Sigmoid colon (tissue), 6 donors: ENCODE measurements at regions not wholly inside any gene's neighbourhood (a gene's known extent, or its start where the extent isn't known, plus 50 kb on each side); places are given as distances from the start of the nearest gene placed in this dataset.
A peak's percentile ranks its signal among the peaks of the same experiment; 100 is the strongest.

ENCODE experiments used
- DNase-seq: peaks from one replicate; pipeline ENCODE4 v3.0.0-alpha.2; 2019
- H3K27ac ChIP-seq, 4 donors: fragments of 200-600 bp; sonication (generic); one replicate each; pipeline ENCODE4 v1.5.1; 2016 to 2019; ENCODE audit warnings: mild to moderate bottlenecking in 1 of 4
- H3K27me3 ChIP-seq, 3 donors: fragments of 200-600 bp; sonication (generic); one replicate each; pipeline ENCODE4 v1.5.1; 2019; ENCODE audit warnings: mild to moderate bottlenecking in 1 of 3
- H3K36me3 ChIP-seq, 4 donors: fragments of 200-600 bp; sonication (generic); one replicate each; pipeline ENCODE4 v1.5.1; 2016 to 2019
- H3K4me1 ChIP-seq, 4 donors: fragments of 200-600 bp; sonication (generic); one replicate each; pipeline ENCODE4 v1.5.1; 2017 to 2019
- H3K4me3 ChIP-seq, 4 donors: fragments of 200-600 bp; sonication (generic); one replicate each; pipeline ENCODE4 v1.5.1; 2017 to 2019; ENCODE audit warnings: mild to moderate bottlenecking in 2 of 4, moderate library complexity in 1 of 4
- H3K9me3 ChIP-seq, 4 donors: fragments of 200-600 bp in 3 of 4; sonication (generic) in 3 of 4; one replicate each; pipeline versions ENCODE4 v1.5.1 to v1.6.1; 2013 to 2019
- EP300 ChIP-seq, 4 donors: sonication (generic); formaldehyde crosslinking; IDR thresholded peaks; one replicate each; pipeline ENCODE4 v1.6.1; 2017; ENCODE audit warnings: antibody characterized with exemption in 4 of 4
- POLR2A ChIP-seq, 2 donors: fragments of 450-650 bp; IDR thresholded peaks; one replicate each; pipeline ENCODE4 v1.6.1; 2016; ENCODE audit warnings: antibody characterized with exemption in 2 of 2, mild to moderate bottlenecking in 2 of 2, moderate library complexity in 2 of 2
- POLR2AphosphoS5 ChIP-seq, 4 donors: sonication (generic); formaldehyde crosslinking; IDR thresholded peaks; one replicate each; pipeline ENCODE4 v1.6.1; 2017; ENCODE audit warnings: antibody characterized with exemption in 4 of 4
- WGBS, 2 donors: extraction: QIAGEN DNeasy Blood & Tissue Kit; methylation state at CpG; one replicate each; pipeline ENCODE4 v1.1.7; 2013; 5-methylcytosine and 5-hydroxymethylcytosine counted together
- intact Hi-C: fragments of 100-400 bp; cut with DNase I; formaldehyde crosslinking; loops from one replicate; pipeline ENCODE4 v1.15.1; 2023
- TF ChIP-seq, protein P1 (sequence below), 4 experiments: fragments of 450-650 bp in 3 of 4; fragments of 200-600 bp in 1 of 4; IDR thresholded peaks; one replicate each; pipeline ENCODE4 v1.5.1; 2016 to 2019; ENCODE audit warnings: antibody characterized with exemption in 4 of 4, mild to moderate bottlenecking in 3 of 4, moderate library complexity in 2 of 4
- donor health status: healthy with polysubstance abuse.
- donor health status: healthy.

DNA sequence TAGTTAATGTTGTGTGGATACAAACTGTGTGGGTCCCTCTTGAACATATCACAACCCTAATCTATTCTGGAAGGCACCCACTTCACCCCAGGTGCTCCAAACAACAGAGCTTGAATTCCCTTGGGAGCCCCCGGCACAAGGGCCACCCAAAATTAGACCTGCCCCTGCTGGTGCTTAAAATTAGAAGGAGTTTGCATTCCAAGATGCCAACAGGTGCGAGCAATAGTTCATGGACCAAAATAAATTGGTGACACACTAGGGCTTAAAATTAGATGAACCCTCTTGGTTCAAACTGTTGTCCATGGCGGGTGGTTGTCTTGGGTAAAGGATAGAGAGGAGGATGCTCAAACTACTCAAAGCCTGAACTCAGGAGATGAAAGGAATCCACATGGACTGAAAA lies 291.5 kb downstream of the MN1 start:
- TF ChIP-seq EP300 (IDR thresholded peaks at IDR 0.05) (no peak), POLR2A (IDR thresholded peaks at IDR 0.05) (no peak), POLR2AphosphoS5 (IDR thresholded peaks at IDR 0.05) (no peak)
- TF ChIP-seq, protein P1, sequence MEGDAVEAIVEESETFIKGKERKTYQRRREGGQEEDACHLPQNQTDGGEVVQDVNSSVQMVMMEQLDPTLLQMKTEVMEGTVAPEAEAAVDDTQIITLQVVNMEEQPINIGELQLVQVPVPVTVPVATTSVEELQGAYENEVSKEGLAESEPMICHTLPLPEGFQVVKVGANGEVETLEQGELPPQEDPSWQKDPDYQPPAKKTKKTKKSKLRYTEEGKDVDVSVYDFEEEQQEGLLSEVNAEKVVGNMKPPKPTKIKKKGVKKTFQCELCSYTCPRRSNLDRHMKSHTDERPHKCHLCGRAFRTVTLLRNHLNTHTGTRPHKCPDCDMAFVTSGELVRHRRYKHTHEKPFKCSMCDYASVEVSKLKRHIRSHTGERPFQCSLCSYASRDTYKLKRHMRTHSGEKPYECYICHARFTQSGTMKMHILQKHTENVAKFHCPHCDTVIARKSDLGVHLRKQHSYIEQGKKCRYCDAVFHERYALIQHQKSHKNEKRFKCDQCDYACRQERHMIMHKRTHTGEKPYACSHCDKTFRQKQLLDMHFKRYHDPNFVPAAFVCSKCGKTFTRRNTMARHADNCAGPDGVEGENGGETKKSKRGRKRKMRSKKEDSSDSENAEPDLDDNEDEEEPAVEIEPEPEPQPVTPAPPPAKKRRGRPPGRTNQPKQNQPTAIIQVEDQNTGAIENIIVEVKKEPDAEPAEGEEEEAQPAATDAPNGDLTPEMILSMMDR (IDR thresholded peaks at IDR 0.05) = no peak
- H3K27me3 ChIP-seq = no peaks in the 10 kb centered on the region
- intact Hi-C loops = no loop called here
- no peaks in the 10 kb centered on the region for H3K36me3 ChIP-seq
- H3K27ac ChIP-seq = no peak overlapping the region
- peaks cover 0 to 9% (median 3%) of the 10 kb centered on the region in 4 donors for H3K4me1 ChIP-seq
- no peaks in the 10 kb centered on the region for H3K9me3 ChIP-seq
- no peak for DNase-seq
- H3K4me3 ChIP-seq = no peak overlapping the region
- WGBS, 2 donors = 74 to 86% methylated on average over 3 of the region's 3 CpGs

DNA sequence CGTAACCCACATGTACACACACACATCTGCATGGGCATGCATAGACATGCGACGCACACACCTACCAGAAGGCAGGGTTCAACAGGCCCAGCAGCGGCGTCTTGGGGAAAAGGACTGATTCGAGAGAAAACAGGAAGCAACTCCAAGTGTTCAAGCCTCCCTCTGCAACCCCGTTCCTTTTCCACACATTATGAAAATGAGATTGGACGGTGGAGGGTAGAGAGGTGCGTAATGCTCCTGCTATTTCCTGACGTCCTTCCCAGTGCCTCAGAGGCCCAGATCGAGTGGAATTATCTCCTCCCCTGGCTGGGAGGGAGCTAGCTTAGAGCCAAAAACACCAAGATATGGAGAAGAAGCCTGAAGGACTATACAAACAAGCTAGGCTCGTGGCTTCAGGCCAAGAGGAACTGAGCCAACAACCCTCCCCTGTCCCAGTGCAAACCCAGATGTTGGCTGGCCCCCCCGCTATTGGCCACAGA lies 289.2 kb downstream of the MN1 start:
- WGBS, 2 donors = 32 to 38% methylated on average over 13 of the region's 13 CpGs
- peak overlapping the region; percentile 1 to 69 (median 54) for H3K27ac ChIP-seq
- H3K27me3 ChIP-seq = no peaks in the 10 kb centered on the region
- H3K4me3 ChIP-seq = no peak overlapping the region
- H3K36me3 ChIP-seq = no peaks in the 10 kb centered on the region
- H3K4me1 ChIP-seq = peaks cover 0 to 9% (median 3%) of the 10 kb centered on the region in 4 donors
- TF ChIP-seq, protein P1 (IDR thresholded peaks at IDR 0.05) = no peak
- peak in 2 of 4 donors; percentile 20 to 53 for TF ChIP-seq POLR2AphosphoS5 (IDR thresholded peaks at IDR 0.05)
- H3K9me3 ChIP-seq = no peaks in the 10 kb centered on the region
- intact Hi-C loops = no loop called here
- DNase-seq = peak; percentile 88

DNA sequence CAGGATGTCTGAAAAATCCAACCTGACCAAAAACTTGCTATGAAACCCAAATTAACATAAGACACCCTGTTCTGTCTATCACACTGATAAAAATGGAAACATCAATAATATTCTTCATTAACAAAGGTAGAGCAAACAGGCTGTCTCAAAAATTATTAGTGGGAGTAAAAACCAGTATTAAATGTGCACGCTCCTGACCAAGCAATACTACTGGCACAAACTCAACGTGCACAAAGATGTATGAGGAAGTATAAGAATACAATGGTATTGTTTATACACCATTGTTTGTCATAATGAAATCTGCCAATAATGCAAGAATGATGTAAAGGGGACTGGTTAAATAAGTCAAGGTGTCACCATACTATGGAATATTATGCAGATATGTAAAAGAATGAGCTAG lies 288.5 kb downstream of the MN1 start:
- TF ChIP-seq POLR2A (IDR thresholded peaks at IDR 0.05) = no peak
- TF ChIP-seq, protein P1 (IDR thresholded peaks at IDR 0.05) = no peak
- no peak for TF ChIP-seq EP300 (IDR thresholded peaks at IDR 0.05)
- no peak for TF ChIP-seq POLR2AphosphoS5 (IDR thresholded peaks at IDR 0.05)

DNA sequence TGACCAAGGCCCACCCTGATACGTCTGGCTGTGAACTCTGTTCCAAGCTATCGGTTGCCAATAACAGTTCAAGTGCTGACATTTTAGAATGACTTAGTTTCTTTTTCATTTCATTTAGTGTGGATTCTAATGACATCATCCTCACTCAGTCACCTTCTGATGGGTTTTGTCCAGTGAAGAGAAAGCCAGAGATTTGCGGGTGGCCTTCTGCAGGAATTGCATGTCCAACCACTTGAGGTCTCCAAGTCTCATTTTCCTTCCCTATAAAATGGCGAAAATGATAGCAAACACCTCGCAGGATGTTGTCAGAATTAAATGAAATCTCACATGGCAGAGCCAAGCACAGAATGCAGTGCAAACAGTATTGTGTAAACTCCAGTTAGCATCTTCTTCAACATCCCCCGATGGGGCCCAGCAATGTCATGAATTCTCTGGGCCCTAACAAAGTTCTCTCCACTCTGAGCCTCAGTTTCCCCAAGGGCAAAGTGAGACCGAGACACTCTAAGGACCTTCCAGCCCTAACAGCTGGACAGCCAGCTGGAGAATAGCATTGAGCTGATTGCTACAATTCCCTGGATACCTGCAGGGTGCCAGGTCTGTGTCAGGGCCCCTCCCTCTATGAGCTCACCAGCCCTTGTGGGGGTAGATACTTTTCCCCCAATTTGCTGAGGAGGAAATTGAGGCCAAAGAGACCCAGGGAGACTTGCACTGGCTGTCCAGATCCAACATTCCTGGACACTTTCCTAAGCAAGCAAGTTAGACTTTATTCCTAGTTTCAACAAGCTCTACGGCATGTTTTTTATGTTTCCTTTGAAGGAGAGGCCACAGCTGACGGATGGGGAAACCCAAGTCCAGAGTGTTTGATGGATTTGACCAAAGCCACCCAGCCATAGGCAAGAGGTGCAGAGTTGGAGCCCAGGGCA lies 286.7 kb downstream of the MN1 start:
- Histone ChIP-seq H3K27me3 (no peaks in the 10 kb centered on the region), H3K4me3 (no peak overlapping the region), H3K36me3 (no peaks in the 10 kb centered on the region), H3K9me3 (no peaks in the 10 kb centered on the region), H3K4me1 (peaks cover 0 to 9% (median 3%) of the 10 kb centered on the region in 4 donors), H3K27ac (peak overlapping the region; percentile 17 to 52 (median 36))
- TF ChIP-seq POLR2AphosphoS5 (IDR thresholded peaks at IDR 0.05) (peak in 2 of 4 donors; percentile 28 to 40), POLR2A (IDR thresholded peaks at IDR 0.05) (no peak), EP300 (IDR thresholded peaks at IDR 0.05) (no peak)
- TF ChIP-seq, protein P1 (IDR thresholded peaks at IDR 0.05) = no peak
- WGBS, 2 donors = 72 to 80% methylated on average over 9 of the region's 9 CpGs
- DNase-seq = peak; percentile 83
- intact Hi-C loops = no loop called here

More for the DNA sequence above, 288.5 kb downstream of the MN1 start:
- H3K27me3 ChIP-seq = no peaks in the 10 kb centered on the region
- H3K4me1 ChIP-seq = peaks cover 0 to 9% (median 3%) of the 10 kb centered on the region in 4 donors
- peak overlapping the region in 3 of 4 donors; percentile 42 to 69 (median 67) for H3K27ac ChIP-seq
- DNase-seq = no peak
- 13 to 34% methylated on average over 2 of the region's 2 CpGs for WGBS, 2 donors
- H3K9me3 ChIP-seq = no peaks in the 10 kb centered on the region
- H3K36me3 ChIP-seq = no peaks in the 10 kb centered on the region
- intact Hi-C loops = no loop called here
- H3K4me3 ChIP-seq = no peak overlapping the region
